ENCODE measurements at regions not wholly inside any gene's neighbourhood (a gene's known extent, or its start where the extent isn't known, plus 50 kb on each side); places are given as distances from the start of the nearest gene placed in this dataset.
"Not testable (repeated sequence)": the region's sequence is repeated elsewhere in the genome, so short reads cannot be mapped to it uniquely, and the experiment has no call there.

GRCh38 chr7:24057243-24057642 is 226.7 kb upstream of the NPY start:
- no peak for DNase-seq

GRCh38 chr7:24058953-24059352 is 225.0 kb upstream of the NPY start:
- DNase-seq = no peak

- no peak for DNase-seq
Measured at GRCh38 chr7:24059775-24060174, 224.2 kb upstream of the NPY start.

- DNase-seq = no peak
Measured at GRCh38 chr7:24063721-24064120, 220.3 kb upstream of the NPY start.

GRCh38 chr7:24069751-24070150 is 214.2 kb upstream of the NPY start:
- DNase-seq = no peak

- DNase-seq = no peak
Measured at GRCh38 chr7:24073651-24074420, 210.2 kb upstream of the NPY start.

GRCh38 chr7:24075426-24075810 is 208.6 kb upstream of the NPY start:
- no peak for DNase-seq

GRCh38 chr7:24082826-24083225 is 201.2 kb upstream of the NPY start:
- DNase-seq = no peak

GRCh38 chr7:24102988-24103387 is 181.0 kb upstream of the NPY start:
- no peak for DNase-seq

- no peak for DNase-seq
Measured at GRCh38 chr7:24108906-24109376, 175.0 kb upstream of the NPY start.

- DNase-seq = no peak
Measured at GRCh38 chr7:24110056-24110455, 173.9 kb upstream of the NPY start.

- DNase-seq = no peak
Measured at GRCh38 chr7:24113506-24113905, 170.5 kb upstream of the NPY start.

GRCh38 chr7:24115661-24116060 is 168.3 kb upstream of the NPY start:
- no peak for DNase-seq

GRCh38 chr7:24117903-24118499 is 166.0 kb upstream of the NPY start:
- DNase-seq = not testable (repeated sequence)

- DNase-seq = no peak
Measured at GRCh38 chr7:24119852-24120251, 164.1 kb upstream of the NPY start.

GRCh38 chr7:24123076-24123475 is 160.9 kb upstream of the NPY start:
- peak; percentile 1 for DNase-seq

- no peak for DNase-seq
Measured at GRCh38 chr7:24125765-24126164, 158.2 kb upstream of the NPY start.

- no peak for DNase-seq
Measured at GRCh38 chr7:24127930-24128329, 156.1 kb upstream of the NPY start.

- DNase-seq = peak; percentile 5
Measured at GRCh38 chr7:24129597-24129996, 154.4 kb upstream of the NPY start.

GRCh38 chr7:24130631-24131030 is 153.4 kb upstream of the NPY start:
- DNase-seq = no peak

- DNase-seq = no peak
Measured at GRCh38 chr7:24133691-24134090, 150.3 kb upstream of the NPY start.

- no peak for DNase-seq
Measured at GRCh38 chr7:24134535-24134934, 149.5 kb upstream of the NPY start.

GRCh38 chr7:24135003-24135817 is 148.8 kb upstream of the NPY start:
- DNase-seq = no peak

- DNase-seq = no peak
Measured at GRCh38 chr7:24137338-24137737, 146.7 kb upstream of the NPY start.
